ENCODE measurements at regions not wholly inside any gene's neighbourhood (a gene's known extent, or its start where the extent isn't known, plus 50 kb on each side); places are given as distances from the start of the nearest gene placed in this dataset.

GRCh38 chr12:31226639-31227038, 99.3 kb downstream of the SINHCAF start:
- TF ChIP-seq ZNF331 (CRISPR knock-in tag; IDR thresholded peaks at IDR 0.05; ENCODE audit: low read depth) (no peak), STAT1 (IDR thresholded peaks at IDR 0.05; ENCODE audit: unreplicated experiment) (no peak)
- Histone ChIP-seq H3F3A (replicated peaks; ENCODE audit: low read depth) (no peaks in the 10 kb centered on the region), H3K79me2 (replicated peaks; ENCODE audit: insufficient read depth) (no peaks in the 10 kb centered on the region), H4K20me1 (replicated peaks; ENCODE audit: insufficient read depth) (no peaks in the 10 kb centered on the region; the same call in 1 of the 2 replicates), H3K36me3 (ENCODE audit: insufficient read depth) (no peaks in the 10 kb centered on the region), H3K4me1 (ENCODE audit: insufficient read depth) (peaks cover 2% of the 10 kb centered on the region; the same call in 1 of the 2 replicates), H3K4me2 (no peak overlapping the region), H2AFZ (no peak overlapping the region), H3K27ac (ENCODE audit: low read depth) (no peak overlapping the region), H3K9me2 (ENCODE audit: insufficient read depth) (no peaks in the 10 kb centered on the region), H3K4me3 (no peak overlapping the region), H3K27me3 (ENCODE audit: insufficient read depth) (no peaks in the 10 kb centered on the region)
- Mint-ChIP-seq H3K4me3 (no peak overlapping the region), H3K36me3 (ENCODE audit: low read depth) (peaks cover 4% of the 10 kb centered on the region; the same call in 1 of the 3 replicates), H3K4me1 (peaks cover 18% of the 10 kb centered on the region), H3K27ac (no peak overlapping the region), H3K9me3 (peaks cover 7% of the 10 kb centered on the region; the same call in 2 of the 3 replicates), H3K27me3 (ENCODE audit: insufficient read depth, low read depth, poor library complexity) (peaks cover 14% of the 10 kb centered on the region)
- no peak for ATAC-seq
- DNase-seq (ENCODE audit: low spot score), result no peak

DNA sequence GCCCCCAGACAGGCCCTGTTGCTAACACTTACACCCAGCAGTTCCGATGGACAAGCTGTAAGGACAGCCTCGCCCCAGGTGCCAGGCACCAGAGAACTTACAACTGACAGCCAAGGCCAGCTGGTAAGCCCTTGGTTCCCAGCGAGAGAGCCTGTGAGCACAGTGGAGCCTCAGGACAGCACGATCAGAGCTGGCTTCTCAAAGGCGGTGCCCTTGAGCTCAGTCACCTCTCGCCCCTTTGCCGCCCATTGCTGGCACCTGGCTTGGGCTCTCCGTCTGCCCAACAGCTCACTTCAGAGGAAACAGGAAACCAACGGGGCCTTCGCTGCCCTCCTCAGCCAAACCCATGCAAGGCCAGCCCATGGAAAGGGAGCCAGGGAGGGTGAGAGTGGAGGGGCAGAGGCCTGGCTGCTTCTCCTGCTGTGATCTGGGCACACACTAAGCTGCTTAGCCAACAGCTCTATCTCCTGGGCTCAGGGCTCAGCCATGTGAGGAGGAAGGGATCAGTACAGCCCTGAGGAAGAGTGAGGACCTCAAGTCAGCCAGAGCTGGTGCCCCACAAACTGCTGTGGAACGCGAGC, 98.5 kb downstream of the SINHCAF start:
- Histone ChIP-seq H3K4me2 (no peak overlapping the region), H3F3A (replicated peaks; ENCODE audit: low read depth) (no peaks in the 10 kb centered on the region), H3K36me3 (ENCODE audit: insufficient read depth) (no peaks in the 10 kb centered on the region), H3K4me3 (no peak overlapping the region), H4K20me1 (replicated peaks; ENCODE audit: insufficient read depth) (no peaks in the 10 kb centered on the region; the same call in 1 of the 2 replicates), H3K27ac (ENCODE audit: low read depth) (no peak overlapping the region), H3K79me2 (replicated peaks; ENCODE audit: insufficient read depth) (no peaks in the 10 kb centered on the region), H3K9me2 (ENCODE audit: insufficient read depth) (no peaks in the 10 kb centered on the region), H3K4me1 (ENCODE audit: insufficient read depth) (peaks cover 2% of the 10 kb centered on the region; the same call in 1 of the 2 replicates), H3K27me3 (ENCODE audit: insufficient read depth) (no peaks in the 10 kb centered on the region), H2AFZ (no peak overlapping the region)
- peaks cover 16% of the 10 kb centered on the region for H3K27me3 Mint-ChIP-seq (ENCODE audit: insufficient read depth, low read depth, poor library complexity)
- no peak overlapping the region for H3K27ac Mint-ChIP-seq
- peaks cover 5% of the 10 kb centered on the region; the same call in 1 of the 3 replicates for H3K36me3 Mint-ChIP-seq (ENCODE audit: low read depth)
- H3K4me3 Mint-ChIP-seq, result no peak overlapping the region
- DNase-seq (ENCODE audit: low spot score) (no peak), ATAC-seq (peak; percentile 16; the same call in 2 of the 3 replicates)
- peaks cover 14% of the 10 kb centered on the region for H3K4me1 Mint-ChIP-seq
- peaks cover 6% of the 10 kb centered on the region; the same call in 2 of the 3 replicates for H3K9me3 Mint-ChIP-seq
- TF ChIP-seq ZNF114 (CRISPR knock-in tag; IDR thresholded peaks at IDR 0.05) (no peak), CREB1 (CRISPR knock-in tag; IDR thresholded peaks at IDR 0.05; ENCODE audit: low read depth) (no peak), NANOG (IDR thresholded peaks at IDR 0.05; ENCODE audit: borderline replicate concordance) (no peak), ZNF331 (CRISPR knock-in tag; IDR thresholded peaks at IDR 0.05; ENCODE audit: low read depth) (no peak), EZH2phosphoT487 (IDR thresholded peaks at IDR 0.05; ENCODE audit: unreplicated experiment) (no peak), JUNB (IDR thresholded peaks at IDR 0.05; ENCODE audit: unreplicated experiment) (no peak), POLR2AphosphoS5 (IDR thresholded peaks at IDR 0.05; ENCODE audit: low read depth) (no peak), STAT1 (IDR thresholded peaks at IDR 0.05; ENCODE audit: unreplicated experiment) (no peak), EZH2 (IDR thresholded peaks at IDR 0.05; ENCODE audit: low read depth, unreplicated experiment) (no peak), ZNF462 (CRISPR knock-in tag; IDR thresholded peaks at IDR 0.05) (no peak)
- TF ChIP-seq, protein P1, sequence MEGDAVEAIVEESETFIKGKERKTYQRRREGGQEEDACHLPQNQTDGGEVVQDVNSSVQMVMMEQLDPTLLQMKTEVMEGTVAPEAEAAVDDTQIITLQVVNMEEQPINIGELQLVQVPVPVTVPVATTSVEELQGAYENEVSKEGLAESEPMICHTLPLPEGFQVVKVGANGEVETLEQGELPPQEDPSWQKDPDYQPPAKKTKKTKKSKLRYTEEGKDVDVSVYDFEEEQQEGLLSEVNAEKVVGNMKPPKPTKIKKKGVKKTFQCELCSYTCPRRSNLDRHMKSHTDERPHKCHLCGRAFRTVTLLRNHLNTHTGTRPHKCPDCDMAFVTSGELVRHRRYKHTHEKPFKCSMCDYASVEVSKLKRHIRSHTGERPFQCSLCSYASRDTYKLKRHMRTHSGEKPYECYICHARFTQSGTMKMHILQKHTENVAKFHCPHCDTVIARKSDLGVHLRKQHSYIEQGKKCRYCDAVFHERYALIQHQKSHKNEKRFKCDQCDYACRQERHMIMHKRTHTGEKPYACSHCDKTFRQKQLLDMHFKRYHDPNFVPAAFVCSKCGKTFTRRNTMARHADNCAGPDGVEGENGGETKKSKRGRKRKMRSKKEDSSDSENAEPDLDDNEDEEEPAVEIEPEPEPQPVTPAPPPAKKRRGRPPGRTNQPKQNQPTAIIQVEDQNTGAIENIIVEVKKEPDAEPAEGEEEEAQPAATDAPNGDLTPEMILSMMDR (conservative IDR thresholded peaks at IDR 0.05; ENCODE audit: low read depth in 2 of 2), result no peak
- TF ChIP-seq, protein P2, sequence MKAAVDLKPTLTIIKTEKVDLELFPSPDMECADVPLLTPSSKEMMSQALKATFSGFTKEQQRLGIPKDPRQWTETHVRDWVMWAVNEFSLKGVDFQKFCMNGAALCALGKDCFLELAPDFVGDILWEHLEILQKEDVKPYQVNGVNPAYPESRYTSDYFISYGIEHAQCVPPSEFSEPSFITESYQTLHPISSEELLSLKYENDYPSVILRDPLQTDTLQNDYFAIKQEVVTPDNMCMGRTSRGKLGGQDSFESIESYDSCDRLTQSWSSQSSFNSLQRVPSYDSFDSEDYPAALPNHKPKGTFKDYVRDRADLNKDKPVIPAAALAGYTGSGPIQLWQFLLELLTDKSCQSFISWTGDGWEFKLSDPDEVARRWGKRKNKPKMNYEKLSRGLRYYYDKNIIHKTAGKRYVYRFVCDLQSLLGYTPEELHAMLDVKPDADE (IDR thresholded peaks at IDR 0.05), result no peak

Data from GM23338 (cell line).